ENCODE measurements at regions not wholly inside any gene's neighbourhood (a gene's known extent, or its start where the extent isn't known, plus 50 kb on each side); places are given as distances from the start of the nearest gene placed in this dataset.

DNA sequence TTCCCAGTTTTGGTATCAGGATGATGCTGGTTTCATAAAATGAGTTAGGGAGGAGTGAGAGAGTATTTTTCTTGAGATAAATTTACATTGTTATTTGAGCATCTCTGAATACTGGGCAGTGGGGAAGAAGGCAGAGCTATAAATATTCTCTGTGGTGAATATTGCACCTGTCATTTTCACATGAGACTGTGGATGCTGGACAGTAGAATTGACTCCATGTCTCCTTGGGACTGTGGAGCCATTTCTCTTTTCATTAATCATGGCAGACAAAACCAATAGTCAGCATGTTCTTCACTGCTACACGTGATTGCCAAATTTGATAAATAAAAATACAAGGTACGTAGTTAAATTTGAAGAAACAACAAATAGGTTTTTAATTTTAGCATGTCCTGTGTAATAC, 81.2 kb upstream of the PHACTR1 start:
- Mint-ChIP-seq H3K36me3 (no peaks in the 10 kb centered on the region), H3K4me1 (no peaks in the 10 kb centered on the region), H3K9me3 (peaks cover 12% of the 10 kb centered on the region), H3K27ac (no peak overlapping the region), H3K27me3 (ENCODE audit: insufficient read depth, low read depth) (no peaks in the 10 kb centered on the region), H3K4me3 (no peak overlapping the region)
- H3K27ac ChIP-seq: no peak overlapping the region
- no peaks in the 10 kb centered on the region for H3K79me2 ChIP-seq (ENCODE audit: low read depth)
- no peaks in the 10 kb centered on the region for H3K9me3 ChIP-seq (ENCODE audit: low read depth)
- no peak overlapping the region for H3K4me2 ChIP-seq
- no peak overlapping the region for H3K9ac ChIP-seq
- no peaks in the 10 kb centered on the region for H3K4me1 ChIP-seq
- no peak for DNase-seq (ENCODE audit: low spot score)
- H3F3A ChIP-seq (ENCODE audit: low read depth): no peaks in the 10 kb centered on the region
- H4K20me1 ChIP-seq (ENCODE audit: low read depth): no peaks in the 10 kb centered on the region
- no peak for TF ChIP-seq EZH2 (IDR thresholded peaks at IDR 0.05)
- TF ChIP-seq CTCF (IDR thresholded peaks at IDR 0.05): no peak
- TF ChIP-seq EZH2phosphoT487 (IDR thresholded peaks at IDR 0.05): no peak
- no peak overlapping the region for H2AFZ ChIP-seq (replicated peaks)
- no peak overlapping the region for H3K4me3 ChIP-seq
- no peaks in the 10 kb centered on the region for H3K27me3 ChIP-seq
- no peaks in the 10 kb centered on the region for H3K36me3 ChIP-seq

DNA sequence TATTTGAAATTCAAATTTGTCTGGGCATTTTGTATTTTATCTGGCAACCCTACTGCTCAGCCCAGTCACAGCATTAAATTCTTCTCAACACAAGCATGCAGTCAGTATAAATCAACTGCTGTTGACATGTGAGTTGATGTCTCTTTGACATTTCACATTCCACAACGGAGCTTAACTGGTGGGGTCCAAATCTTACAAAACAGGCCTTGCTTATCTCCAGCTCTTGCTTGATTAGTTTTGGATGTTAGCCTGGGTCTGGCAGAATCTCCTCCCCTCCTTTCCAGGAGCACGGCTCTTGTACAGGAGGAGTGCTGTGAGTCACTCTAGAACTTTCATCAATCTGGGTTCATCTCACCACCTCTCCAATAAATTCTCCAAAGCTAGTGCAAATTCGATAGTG, 80.8 kb upstream of the PHACTR1 start:
- Mint-ChIP-seq H3K27me3 (ENCODE audit: insufficient read depth, low read depth) (no peaks in the 10 kb centered on the region), H3K4me3 (no peak overlapping the region), H3K27ac (no peak overlapping the region), H3K9me3 (peaks cover 12% of the 10 kb centered on the region), H3K4me1 (no peaks in the 10 kb centered on the region), H3K36me3 (no peaks in the 10 kb centered on the region)
- Histone ChIP-seq H3K79me2 (ENCODE audit: low read depth) (no peaks in the 10 kb centered on the region), H3F3A (ENCODE audit: low read depth) (no peaks in the 10 kb centered on the region), H3K4me1 (no peaks in the 10 kb centered on the region), H3K4me3 (no peak overlapping the region), H3K9ac (no peak overlapping the region), H3K4me2 (no peak overlapping the region), H3K36me3 (no peaks in the 10 kb centered on the region), H3K27ac (no peak overlapping the region), H2AFZ (replicated peaks) (no peak overlapping the region), H3K9me3 (ENCODE audit: low read depth) (peaks cover 4% of the 10 kb centered on the region), H3K27me3 (no peaks in the 10 kb centered on the region), H4K20me1 (ENCODE audit: low read depth) (no peaks in the 10 kb centered on the region)
- TF ChIP-seq CTCF (IDR thresholded peaks at IDR 0.05) (no peak), EZH2 (IDR thresholded peaks at IDR 0.05) (no peak), EZH2phosphoT487 (IDR thresholded peaks at IDR 0.05) (no peak)
- no peak for DNase-seq (ENCODE audit: low spot score)

DNA sequence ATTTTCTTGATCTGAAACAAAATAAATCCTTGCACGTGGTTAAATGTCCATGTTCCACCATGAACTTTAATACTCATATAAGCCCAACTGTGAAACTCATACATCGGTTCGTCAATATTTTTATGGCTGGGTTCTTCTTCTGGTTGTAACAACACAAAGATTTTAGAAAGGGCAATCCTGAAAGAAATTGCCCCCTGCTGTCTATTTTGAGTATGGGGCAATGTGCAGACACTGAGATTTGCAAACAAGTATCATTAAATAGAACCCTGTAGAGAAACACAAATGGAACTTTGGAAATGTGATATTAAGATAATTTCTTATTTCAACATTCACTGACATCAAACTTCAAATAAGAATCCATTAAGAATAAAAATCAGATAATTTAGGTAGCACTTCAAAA, 80.2 kb upstream of the PHACTR1 start:
- no peak overlapping the region for H3K4me3 Mint-ChIP-seq
- H3K4me1 ChIP-seq: no peaks in the 10 kb centered on the region
- H3K27ac Mint-ChIP-seq: no peak overlapping the region
- no peak overlapping the region for H3K27ac ChIP-seq
- no peak overlapping the region for H3K4me3 ChIP-seq
- no peaks in the 10 kb centered on the region for H4K20me1 ChIP-seq (ENCODE audit: low read depth)
- H3K9ac ChIP-seq: no peak overlapping the region
- TF ChIP-seq CTCF (IDR thresholded peaks at IDR 0.05) (peak; percentile 35), EZH2phosphoT487 (IDR thresholded peaks at IDR 0.05) (no peak), EZH2 (IDR thresholded peaks at IDR 0.05) (no peak)
- peaks cover 12% of the 10 kb centered on the region for H3K9me3 Mint-ChIP-seq
- no peak for DNase-seq (ENCODE audit: low spot score)
- no peak overlapping the region for H3K4me2 ChIP-seq
- no peaks in the 10 kb centered on the region for H3K27me3 ChIP-seq
- no peaks in the 10 kb centered on the region for H3K4me1 Mint-ChIP-seq
- peaks cover 3% of the 10 kb centered on the region for H3K27me3 Mint-ChIP-seq (ENCODE audit: insufficient read depth, low read depth)
- H3K79me2 ChIP-seq (ENCODE audit: low read depth): no peaks in the 10 kb centered on the region
- H3K36me3 ChIP-seq: no peaks in the 10 kb centered on the region
- H3F3A ChIP-seq (ENCODE audit: low read depth): no peaks in the 10 kb centered on the region
- no peaks in the 10 kb centered on the region for H3K36me3 Mint-ChIP-seq
- peaks cover 4% of the 10 kb centered on the region for H3K9me3 ChIP-seq (ENCODE audit: low read depth)
- no peak overlapping the region for H2AFZ ChIP-seq (replicated peaks)
